ELR (cell line): ENCODE measurements at regions not wholly inside any gene's neighbourhood (a gene's known extent, or its start where the extent isn't known, plus 50 kb on each side); places are given as distances from the start of the nearest gene placed in this dataset.
"Not testable (repeated sequence)": the region's sequence is repeated elsewhere in the genome, so short reads cannot be mapped to it uniquely, and the experiment has no call there.

Source experiments
- DNase-seq: peaks from one replicate; pipeline ENCODE4 v3.0.0-alpha.2; 2015; ENCODE audit warnings: low read depth

- DNase-seq, result no peak
Measured at GRCh38 chr11:60592601-60593000, 77.4 kb downstream of the MS4A13 start.

DNA sequence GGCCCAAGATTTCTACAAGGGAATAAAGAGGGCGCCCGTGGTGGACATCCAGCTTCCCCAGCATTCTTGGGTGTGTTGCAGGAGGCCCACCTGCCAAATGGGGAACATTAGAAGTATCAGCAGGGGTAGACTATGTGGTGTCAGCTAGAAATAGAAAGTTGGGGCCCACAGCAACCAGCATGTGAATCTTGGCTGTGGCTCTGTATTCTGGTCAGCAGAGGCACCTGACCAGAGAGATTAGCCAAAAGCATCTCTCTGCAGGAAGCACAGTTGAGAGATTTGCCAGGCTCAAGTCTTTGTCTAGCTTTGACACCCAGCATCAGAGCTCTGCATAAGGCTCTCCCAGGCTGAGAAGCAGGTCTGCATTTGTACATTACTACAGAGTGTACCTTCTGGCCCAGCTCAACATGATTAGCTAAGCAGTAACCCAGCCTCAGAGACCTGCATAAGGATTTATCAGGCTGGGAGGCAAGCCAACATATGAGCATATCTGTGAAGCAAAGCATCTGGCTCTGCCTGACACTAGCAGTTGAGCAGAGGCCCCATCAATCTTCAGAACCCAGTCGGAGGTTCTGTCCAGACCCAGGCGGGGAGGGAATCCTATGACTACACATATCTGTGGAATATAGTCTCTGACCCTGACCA lies 79.9 kb downstream of the MS4A13 start:
- no peak for DNase-seq

DNA sequence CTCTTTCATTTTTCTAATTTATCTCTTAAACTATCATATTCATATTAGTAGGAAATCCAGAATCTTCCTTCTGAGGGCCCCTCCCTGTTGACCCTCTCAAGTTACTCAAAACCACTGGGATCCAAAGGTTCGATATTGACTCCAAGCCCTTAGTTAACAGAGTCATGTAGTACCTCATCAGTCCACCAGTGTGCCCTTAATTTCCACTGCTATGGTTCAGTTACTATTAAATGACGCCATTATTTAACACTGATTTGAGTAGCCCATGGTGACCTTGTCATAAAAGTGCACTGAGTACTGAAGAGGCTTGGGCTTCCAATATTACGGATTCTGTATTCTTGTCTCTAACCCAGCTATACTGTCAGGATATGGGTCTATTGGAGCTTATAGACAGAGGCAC lies 91.9 kb upstream of the MS4A8 start:
- DNase-seq, result peak; percentile 6

GRCh38 chr11:60609632-60610031 lies 89.8 kb upstream of the MS4A8 start:
- no peak for DNase-seq

GRCh38 chr11:60610702-60611101 lies 88.7 kb upstream of the MS4A8 start:
- no peak for DNase-seq

- DNase-seq, result no peak
Measured at GRCh38 chr11:60615497-60615896, 83.9 kb upstream of the MS4A8 start.

DNA sequence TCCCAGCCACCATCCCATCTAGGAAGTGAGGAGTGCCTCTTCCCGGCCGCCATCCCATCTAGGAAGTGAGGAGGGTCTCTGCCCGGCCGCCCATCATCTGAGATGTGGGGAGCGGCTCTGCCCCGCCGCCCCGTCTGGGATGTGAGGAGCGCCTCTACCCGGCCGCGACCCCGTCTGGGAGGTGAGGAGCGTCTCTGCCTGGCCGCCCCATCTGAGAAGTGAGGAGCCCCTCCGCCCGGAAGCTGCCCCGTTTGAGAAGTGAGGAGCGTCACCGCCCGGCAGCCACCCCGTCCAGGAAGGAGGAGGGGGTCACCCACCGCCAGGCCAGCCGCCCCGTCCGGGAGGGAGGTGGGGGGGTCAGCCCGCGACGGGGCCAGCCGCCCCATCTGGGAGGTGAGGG lies 77.5 kb upstream of the MS4A8 start:
- not testable (repeated sequence) for DNase-seq

GRCh38 chr11:60622776-60623175 lies 76.6 kb upstream of the MS4A8 start:
- DNase-seq, result not testable (repeated sequence)

GRCh38 chr11:60625262-60625661 lies 74.2 kb upstream of the MS4A8 start:
- DNase-seq, result peak; percentile 72

GRCh38 chr11:60629399-60629798 lies 70.0 kb upstream of the MS4A8 start:
- DNase-seq, result no peak

- DNase-seq, result no peak
Measured at GRCh38 chr11:60631944-60632343, 67.5 kb upstream of the MS4A8 start.

- no peak for DNase-seq
Measured at GRCh38 chr11:60633645-60634044, 65.8 kb upstream of the MS4A8 start.

DNA sequence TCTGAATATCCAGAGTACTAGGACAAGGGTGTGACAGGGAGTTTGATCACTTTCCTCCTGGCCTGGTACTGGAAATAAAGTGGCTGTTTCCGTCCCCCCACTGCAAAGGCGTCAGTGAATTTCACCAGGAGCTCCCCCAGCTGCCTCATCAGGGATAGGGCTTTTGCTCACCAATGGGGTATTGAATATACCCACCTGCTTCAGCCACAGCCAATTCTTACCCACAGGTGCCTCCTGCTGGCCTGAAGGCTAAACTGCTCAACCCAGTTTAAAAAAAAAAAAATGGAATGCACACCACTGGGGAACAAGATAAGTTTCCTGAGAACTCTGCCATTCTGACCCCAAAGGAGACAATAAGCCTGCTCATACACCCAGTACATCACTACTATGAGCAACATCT lies 65.3 kb upstream of the MS4A8 start:
- peak; percentile 1 for DNase-seq

DNA sequence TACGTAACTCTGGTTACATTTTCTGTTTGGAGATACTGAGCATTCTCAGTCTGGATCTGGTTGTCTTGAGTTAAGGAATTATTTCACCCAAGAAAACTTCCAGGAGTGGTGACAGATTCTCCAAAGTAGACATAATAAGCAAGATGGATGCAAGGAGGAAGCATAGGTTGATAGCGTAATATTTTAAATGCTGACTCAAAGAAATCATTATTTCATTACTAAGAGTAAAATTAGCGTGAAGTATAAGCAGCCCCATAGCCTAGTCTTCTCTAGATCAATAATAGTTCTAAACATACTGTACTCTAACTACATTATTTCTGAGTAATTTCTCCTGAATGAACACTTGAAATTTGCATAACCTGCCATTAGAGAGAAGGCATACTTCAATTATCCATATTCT lies 57.5 kb upstream of the MS4A8 start:
- DNase-seq, result no peak

GRCh38 chr11:60647087-60647486 lies 52.3 kb upstream of the MS4A8 start:
- DNase-seq, result no peak
